ENCODE measurements at regions not wholly inside any gene's neighbourhood (a gene's known extent, or its start where the extent isn't known, plus 50 kb on each side); places are given as distances from the start of the nearest gene placed in this dataset.

DNA sequence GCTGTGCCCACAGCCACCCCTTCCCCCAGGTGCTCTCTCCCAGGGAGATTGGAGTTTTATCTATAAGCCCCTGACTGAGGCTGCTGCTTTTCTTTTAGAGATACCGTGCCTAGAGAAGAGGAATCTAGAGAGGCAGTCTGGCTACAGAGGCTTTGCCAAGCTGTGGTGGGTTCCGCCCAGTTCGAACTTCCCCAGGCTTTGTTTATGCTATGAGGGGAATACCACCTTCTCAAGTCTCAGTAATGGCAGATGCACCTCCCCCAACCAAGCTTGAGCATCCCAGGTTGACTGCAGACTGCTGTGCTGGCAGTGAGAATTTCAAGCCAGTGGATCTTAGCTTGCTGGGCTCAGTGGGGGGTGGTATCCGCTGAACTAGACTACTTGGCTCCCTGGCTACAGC, 157.4 kb downstream of the CAAP1 start:
- Histone ChIP-seq H3K36me3 (ENCODE audit: control insufficient read depth in 2 of 2, insufficient read depth in 1 of 2, low read length in 2 of 2) (no peaks in the 10 kb centered on the region), H3K9me3 (ENCODE audit: control insufficient read depth, insufficient read depth, low read depth, low read length) (no peaks in the 10 kb centered on the region), H3K4me3 (ENCODE audit: low read depth, low read length) (no peak overlapping the region), H3K4me1 (ENCODE audit: control insufficient read depth, insufficient read depth, low read length) (no peaks in the 10 kb centered on the region), H3K27ac (ENCODE audit: extremely low read depth, low read depth, low read length) (no peak overlapping the region)
- TF ChIP-seq ZNF423 (tag by site-specific recombination; IDR thresholded peaks at IDR 0.05), result no peak
- no peak for TF ChIP-seq REPIN1 (tag by site-specific recombination; IDR thresholded peaks at IDR 0.05; ENCODE audit: low read depth)
- TF ChIP-seq, protein P1, sequence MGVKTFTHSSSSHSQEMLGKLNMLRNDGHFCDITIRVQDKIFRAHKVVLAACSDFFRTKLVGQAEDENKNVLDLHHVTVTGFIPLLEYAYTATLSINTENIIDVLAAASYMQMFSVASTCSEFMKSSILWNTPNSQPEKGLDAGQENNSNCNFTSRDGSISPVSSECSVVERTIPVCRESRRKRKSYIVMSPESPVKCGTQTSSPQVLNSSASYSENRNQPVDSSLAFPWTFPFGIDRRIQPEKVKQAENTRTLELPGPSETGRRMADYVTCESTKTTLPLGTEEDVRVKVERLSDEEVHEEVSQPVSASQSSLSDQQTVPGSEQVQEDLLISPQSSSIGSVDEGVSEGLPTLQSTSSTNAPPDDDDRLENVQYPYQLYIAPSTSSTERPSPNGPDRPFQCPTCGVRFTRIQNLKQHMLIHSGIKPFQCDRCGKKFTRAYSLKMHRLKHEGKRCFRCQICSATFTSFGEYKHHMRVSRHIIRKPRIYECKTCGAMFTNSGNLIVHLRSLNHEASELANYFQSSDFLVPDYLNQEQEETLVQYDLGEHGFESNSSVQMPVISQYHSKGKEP (tag by site-specific recombination; IDR thresholded peaks at IDR 0.05), result no peak
- no peak for TF ChIP-seq ZNF76 (tag by site-specific recombination; IDR thresholded peaks at IDR 0.05; ENCODE audit: borderline replicate concordance, low read depth)
- no peak for TF ChIP-seq ZNF24 (tag by site-specific recombination; IDR thresholded peaks at IDR 0.05)
- TF ChIP-seq ZNF16 (tag by site-specific recombination; IDR thresholded peaks at IDR 0.05; ENCODE audit: low read depth), result no peak
- no peak for TF ChIP-seq ZSCAN30 (tag by site-specific recombination; IDR thresholded peaks at IDR 0.05)
- TF ChIP-seq, protein P2, sequence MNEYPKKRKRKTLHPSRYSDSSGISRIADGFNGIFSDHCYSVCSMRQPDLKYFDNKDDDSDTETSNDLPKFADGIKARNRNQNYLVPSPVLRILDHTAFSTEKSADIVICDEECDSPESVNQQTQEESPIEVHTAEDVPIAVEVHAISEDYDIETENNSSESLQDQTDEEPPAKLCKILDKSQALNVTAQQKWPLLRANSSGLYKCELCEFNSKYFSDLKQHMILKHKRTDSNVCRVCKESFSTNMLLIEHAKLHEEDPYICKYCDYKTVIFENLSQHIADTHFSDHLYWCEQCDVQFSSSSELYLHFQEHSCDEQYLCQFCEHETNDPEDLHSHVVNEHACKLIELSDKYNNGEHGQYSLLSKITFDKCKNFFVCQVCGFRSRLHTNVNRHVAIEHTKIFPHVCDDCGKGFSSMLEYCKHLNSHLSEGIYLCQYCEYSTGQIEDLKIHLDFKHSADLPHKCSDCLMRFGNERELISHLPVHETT (tag by site-specific recombination; IDR thresholded peaks at IDR 0.05), result no peak
- TF ChIP-seq ZNF768 (tag by site-specific recombination; IDR thresholded peaks at IDR 0.05), result no peak
- TF ChIP-seq GLIS2 (tag by site-specific recombination; IDR thresholded peaks at IDR 0.05), result no peak
- no peak for TF ChIP-seq ZNF629 (tag by site-specific recombination; IDR thresholded peaks at IDR 0.05)
- CTCF ChIA-PET, result interaction anchor here (1.1 to 1.2 kb wide), 2 partner anchors 9 to 11 kb away, joined by 3 to 4 read pairs; no protein-coding TSS in a partner anchor
- POLR2A ChIA-PET, result no interaction called here

DNA sequence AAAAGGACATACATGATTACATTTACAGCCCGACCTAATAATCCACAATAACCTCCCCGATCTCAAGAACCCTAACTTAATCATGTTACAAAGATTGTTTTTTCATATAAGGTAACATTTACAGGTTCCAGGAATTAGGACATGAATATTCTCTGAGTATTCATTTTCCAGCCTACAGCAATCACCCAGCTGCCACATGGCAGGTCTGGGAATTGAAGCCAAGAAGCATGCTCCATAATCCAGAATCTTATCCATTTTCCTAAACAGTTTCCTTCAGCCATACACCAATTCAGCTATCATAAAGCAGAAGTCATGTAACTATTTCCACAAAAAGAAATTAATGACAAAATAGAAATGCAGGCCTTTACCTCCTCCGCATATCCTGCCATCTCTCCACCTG, 163.4 kb downstream of the CAAP1 start:
- H3K4me1 ChIP-seq (ENCODE audit: control insufficient read depth, insufficient read depth, low read length), result no peaks in the 10 kb centered on the region
- CTCF ChIA-PET, result no interaction called here
- H3K9me3 ChIP-seq (ENCODE audit: control insufficient read depth, insufficient read depth, low read depth, low read length), result no peaks in the 10 kb centered on the region
- no peaks in the 10 kb centered on the region for H3K36me3 ChIP-seq (ENCODE audit: control insufficient read depth in 2 of 2, insufficient read depth in 1 of 2, low read length in 2 of 2)
- H3K4me3 ChIP-seq (ENCODE audit: low read depth, low read length), result no peak overlapping the region
- POLR2A ChIA-PET, result no interaction called here
- no peak overlapping the region for H3K27ac ChIP-seq (ENCODE audit: extremely low read depth, low read depth, low read length)
- no peak for TF ChIP-seq ZNF544 (tag by site-specific recombination; IDR thresholded peaks at IDR 0.05)
- TF ChIP-seq, protein P3, sequence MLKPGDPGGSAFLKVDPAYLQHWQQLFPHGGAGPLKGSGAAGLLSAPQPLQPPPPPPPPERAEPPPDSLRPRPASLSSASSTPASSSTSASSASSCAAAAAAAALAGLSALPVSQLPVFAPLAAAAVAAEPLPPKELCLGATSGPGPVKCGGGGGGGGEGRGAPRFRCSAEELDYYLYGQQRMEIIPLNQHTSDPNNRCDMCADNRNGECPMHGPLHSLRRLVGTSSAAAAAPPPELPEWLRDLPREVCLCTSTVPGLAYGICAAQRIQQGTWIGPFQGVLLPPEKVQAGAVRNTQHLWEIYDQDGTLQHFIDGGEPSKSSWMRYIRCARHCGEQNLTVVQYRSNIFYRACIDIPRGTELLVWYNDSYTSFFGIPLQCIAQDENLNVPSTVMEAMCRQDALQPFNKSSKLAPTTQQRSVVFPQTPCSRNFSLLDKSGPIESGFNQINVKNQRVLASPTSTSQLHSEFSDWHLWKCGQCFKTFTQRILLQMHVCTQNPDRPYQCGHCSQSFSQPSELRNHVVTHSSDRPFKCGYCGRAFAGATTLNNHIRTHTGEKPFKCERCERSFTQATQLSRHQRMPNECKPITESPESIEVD (tag by site-specific recombination; IDR thresholded peaks at IDR 0.05), result no peak
- no peak for TF ChIP-seq ZNF707 (tag by site-specific recombination; IDR thresholded peaks at IDR 0.05)
- no peak for TF ChIP-seq ZNF501 (tag by site-specific recombination; IDR thresholded peaks at IDR 0.05)
- TF ChIP-seq EGR2 (tag by site-specific recombination; IDR thresholded peaks at IDR 0.05; ENCODE audit: low read depth), result no peak
- TF ChIP-seq, protein P4, sequence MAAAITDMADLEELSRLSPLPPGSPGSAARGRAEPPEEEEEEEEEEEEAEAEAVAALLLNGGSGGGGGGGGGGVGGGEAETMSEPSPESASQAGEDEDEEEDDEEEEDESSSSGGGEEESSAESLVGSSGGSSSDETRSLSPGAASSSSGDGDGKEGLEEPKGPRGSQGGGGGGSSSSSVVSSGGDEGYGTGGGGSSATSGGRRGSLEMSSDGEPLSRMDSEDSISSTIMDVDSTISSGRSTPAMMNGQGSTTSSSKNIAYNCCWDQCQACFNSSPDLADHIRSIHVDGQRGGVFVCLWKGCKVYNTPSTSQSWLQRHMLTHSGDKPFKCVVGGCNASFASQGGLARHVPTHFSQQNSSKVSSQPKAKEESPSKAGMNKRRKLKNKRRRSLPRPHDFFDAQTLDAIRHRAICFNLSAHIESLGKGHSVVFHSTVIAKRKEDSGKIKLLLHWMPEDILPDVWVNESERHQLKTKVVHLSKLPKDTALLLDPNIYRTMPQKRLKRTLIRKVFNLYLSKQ (tag by site-specific recombination; IDR thresholded peaks at IDR 0.05; ENCODE audit: borderline replicate concordance), result no peak
- no peak for TF ChIP-seq ZNF768 (tag by site-specific recombination; IDR thresholded peaks at IDR 0.05)
- TF ChIP-seq SCRT1 (tag by site-specific recombination; IDR thresholded peaks at IDR 0.05; ENCODE audit: borderline replicate concordance), result no peak
- TF ChIP-seq, protein P2 (tag by site-specific recombination; IDR thresholded peaks at IDR 0.05), result no peak
- TF ChIP-seq, protein P5, sequence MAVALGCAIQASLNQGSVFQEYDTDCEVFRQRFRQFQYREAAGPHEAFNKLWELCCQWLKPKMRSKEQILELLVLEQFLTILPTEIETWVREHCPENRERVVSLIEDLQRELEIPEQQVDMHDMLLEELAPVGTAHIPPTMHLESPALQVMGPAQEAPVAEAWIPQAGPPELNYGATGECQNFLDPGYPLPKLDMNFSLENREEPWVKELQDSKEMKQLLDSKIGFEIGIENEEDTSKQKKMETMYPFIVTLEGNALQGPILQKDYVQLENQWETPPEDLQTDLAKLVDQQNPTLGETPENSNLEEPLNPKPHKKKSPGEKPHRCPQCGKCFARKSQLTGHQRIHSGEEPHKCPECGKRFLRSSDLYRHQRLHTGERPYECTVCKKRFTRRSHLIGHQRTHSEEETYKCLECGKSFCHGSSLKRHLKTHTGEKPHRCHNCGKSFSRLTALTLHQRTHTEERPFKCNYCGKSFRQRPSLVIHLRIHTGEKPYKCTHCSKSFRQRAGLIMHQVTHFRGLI (tag by site-specific recombination; IDR thresholded peaks at IDR 0.05), result no peak
- no peak for TF ChIP-seq ZNF248 (tag by site-specific recombination; IDR thresholded peaks at IDR 0.05)
- TF ChIP-seq ZNF335 (tag by site-specific recombination; conservative IDR thresholded peaks at IDR 0.05), result no peak
- TF ChIP-seq BCL11A (tag by site-specific recombination; IDR thresholded peaks at IDR 0.05; ENCODE audit: low read depth), result no peak
- no peak for TF ChIP-seq ZNF157 (tag by site-specific recombination; IDR thresholded peaks at IDR 0.05)
- TF ChIP-seq ZNF266 (tag by site-specific recombination; IDR thresholded peaks at IDR 0.05; ENCODE audit: low read depth), result no peak
- no peak for TF ChIP-seq OVOL3 (tag by site-specific recombination; IDR thresholded peaks at IDR 0.05)
- TF ChIP-seq ZNF791 (tag by site-specific recombination; IDR thresholded peaks at IDR 0.05), result no peak

Measured in HEK293 (cell line).